ENCODE measurements at regions not wholly inside any gene's neighbourhood (a gene's known extent, or its start where the extent isn't known, plus 50 kb on each side); places are given as distances from the start of the nearest gene placed in this dataset.
"Not testable (repeated sequence)": the region's sequence is repeated elsewhere in the genome, so short reads cannot be mapped to it uniquely, and the experiment has no call there.

GRCh38 chr6:58117162-58117561, 799.7 kb downstream of the PRIM2 start:
- not testable (repeated sequence) for FAIRE-seq

DNA sequence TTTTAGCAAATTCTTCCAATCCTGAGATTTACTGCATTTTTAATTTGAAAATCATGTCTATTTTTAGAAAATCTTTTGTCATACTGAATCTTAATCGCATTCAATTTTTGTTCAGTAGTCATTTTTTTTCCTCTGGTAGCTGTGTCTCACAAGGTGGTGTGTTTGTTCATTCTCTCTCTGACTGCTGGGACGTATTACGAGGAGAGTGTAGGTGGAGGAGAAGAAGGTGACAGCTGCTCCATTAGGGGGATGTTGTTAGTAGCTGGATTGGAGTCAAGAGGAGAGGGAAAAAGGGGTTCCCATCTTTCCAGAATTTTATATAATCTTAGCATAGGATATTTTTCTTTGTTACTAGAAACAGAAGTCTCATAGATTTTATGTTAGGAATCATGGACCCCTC, 804.2 kb downstream of the PRIM2 start:
- not testable (repeated sequence) for FAIRE-seq

DNA sequence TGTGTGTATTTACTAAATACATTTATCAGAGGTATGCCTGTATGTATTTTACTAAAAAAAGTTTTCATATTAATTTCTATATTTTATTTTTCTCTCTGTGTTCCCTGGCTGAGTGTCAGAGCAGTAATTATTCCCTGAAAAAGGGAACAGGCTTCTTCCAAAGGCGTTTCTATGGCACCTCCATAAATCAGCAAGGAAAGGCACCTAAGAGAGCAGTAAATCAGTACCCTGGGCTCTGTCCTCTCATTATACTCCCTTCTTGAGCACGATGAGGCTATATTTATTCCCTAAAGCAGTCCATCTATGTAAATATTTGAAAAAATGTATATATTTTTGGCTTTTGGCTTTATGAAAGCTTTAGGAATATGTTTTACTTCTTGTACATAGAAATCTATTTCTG, 806.3 kb downstream of the PRIM2 start:
- not testable (repeated sequence) for FAIRE-seq

- FAIRE-seq = peak; percentile 75
These were observed 811.1 kb downstream of the PRIM2 start for GRCh38 chr6:58128549-58128948.

GRCh38 chr6:58129098-58129497, 811.7 kb downstream of the PRIM2 start:
- FAIRE-seq = not testable (repeated sequence)

- FAIRE-seq = not testable (repeated sequence)
These were observed 822.3 kb downstream of the PRIM2 start for GRCh38 chr6:58139746-58140145.

DNA sequence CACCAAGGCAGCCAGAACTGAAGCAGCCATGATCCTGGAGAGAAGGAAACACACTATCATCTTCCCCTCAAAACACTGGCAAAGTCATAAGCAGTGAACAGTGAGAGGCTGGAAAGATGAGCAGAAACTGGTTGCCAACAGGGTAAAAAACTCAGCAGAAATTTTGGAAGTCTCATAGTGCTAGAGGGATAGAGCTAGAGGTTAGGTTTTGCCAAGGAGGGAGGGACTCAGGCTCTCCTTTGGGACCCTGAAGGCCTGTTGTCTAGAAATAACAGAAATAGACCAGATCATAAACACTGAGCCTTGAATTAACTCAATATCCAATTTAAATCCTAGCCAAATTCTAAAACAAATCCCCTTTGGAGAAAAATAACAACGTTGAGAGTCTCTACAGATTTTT, 853.6 kb downstream of the PRIM2 start:
- FAIRE-seq = not testable (repeated sequence)

- FAIRE-seq = peak; percentile 97
These were observed 864.2 kb downstream of the PRIM2 start for GRCh38 chr6:58181557-58182065.

DNA sequence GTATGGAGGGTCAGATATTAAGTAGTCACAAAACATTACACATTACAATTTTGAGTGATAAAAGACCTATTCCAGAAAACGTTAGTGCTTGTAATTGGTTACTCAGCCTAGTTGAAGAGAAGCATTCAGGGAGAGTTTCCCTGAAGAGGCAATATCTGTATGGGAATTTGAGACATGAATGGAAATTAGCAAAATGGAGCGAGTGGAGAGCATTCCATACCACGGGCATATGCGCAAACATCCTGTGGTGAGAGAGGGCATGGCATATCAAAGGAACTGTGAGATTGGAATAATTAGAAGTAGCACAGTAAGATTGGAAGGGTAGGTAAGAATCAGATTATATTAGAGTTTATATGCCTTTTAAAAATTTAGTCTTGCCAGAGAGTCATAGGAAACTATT, 867.9 kb downstream of the PRIM2 start:
- not testable (repeated sequence) for FAIRE-seq

DNA sequence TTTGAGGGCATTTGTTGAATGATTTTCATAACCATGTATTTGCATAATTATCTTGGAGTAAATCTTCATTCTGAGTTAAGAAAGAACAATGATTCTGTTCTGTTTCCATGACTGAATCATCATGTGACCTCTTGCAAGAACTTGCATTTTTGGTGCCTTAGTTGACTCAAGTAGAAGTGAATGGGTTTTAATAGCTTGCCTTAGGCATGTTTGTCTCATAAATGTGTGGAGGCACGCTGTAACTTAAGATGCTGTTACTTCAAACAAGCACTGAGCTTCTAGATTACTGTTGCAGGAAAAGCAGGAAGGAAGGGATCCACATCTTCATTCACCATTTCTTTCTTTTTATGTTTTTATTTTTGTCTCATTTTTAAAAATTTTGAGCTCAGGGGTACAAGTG, 875.8 kb downstream of the PRIM2 start:
- not testable (repeated sequence) for FAIRE-seq

DNA sequence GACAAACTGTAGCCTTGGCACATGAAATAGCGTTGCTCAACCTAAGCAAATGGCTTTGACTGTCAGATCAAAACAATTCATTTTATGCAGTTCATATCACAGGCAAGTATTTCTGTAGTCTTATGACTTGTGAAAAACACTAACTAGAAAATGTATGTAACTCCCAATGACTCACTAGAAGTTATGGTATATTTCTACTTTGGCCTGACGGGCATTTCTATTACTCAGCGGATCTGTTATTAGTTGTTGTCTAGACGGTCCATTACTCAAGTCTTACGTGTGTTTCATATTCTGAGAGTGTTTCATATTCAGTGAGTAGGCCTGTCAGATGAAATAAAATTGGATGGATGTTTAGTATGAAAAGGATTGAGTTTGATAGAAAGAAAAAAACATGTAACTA, 880.9 kb downstream of the PRIM2 start:
- peak; percentile 68 for FAIRE-seq

- FAIRE-seq = not testable (repeated sequence)
These were observed 919.7 kb downstream of the PRIM2 start for GRCh38 chr6:58237124-58237523.

- not testable (repeated sequence) for FAIRE-seq
These were observed 921.0 kb downstream of the PRIM2 start for GRCh38 chr6:58238421-58238820.

DNA sequence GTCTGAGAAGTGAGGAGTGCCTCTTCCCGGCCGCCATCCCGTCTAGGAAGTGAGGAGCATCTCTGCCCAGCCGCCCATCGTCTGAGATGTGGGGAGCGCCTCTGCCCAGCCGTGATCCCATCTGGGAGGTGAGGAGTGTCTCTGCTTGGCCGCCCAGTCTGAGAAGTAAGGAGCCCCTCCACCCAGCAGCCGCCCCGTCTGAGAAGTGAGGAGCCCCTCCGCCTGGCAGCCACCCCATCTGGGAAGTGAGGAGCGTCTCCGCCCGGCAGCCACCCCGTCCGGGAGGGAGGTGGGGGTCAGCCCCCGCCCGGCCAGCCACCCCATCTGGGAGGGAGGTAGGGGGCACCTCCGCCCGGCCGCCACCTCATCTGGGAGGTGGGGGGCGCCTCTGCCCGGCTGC, 940.2 kb downstream of the PRIM2 start:
- not testable (repeated sequence) for FAIRE-seq

- FAIRE-seq = no peak
These were observed 972.7 kb downstream of the PRIM2 start for GRCh38 chr6:58290177-58290576.

DNA sequence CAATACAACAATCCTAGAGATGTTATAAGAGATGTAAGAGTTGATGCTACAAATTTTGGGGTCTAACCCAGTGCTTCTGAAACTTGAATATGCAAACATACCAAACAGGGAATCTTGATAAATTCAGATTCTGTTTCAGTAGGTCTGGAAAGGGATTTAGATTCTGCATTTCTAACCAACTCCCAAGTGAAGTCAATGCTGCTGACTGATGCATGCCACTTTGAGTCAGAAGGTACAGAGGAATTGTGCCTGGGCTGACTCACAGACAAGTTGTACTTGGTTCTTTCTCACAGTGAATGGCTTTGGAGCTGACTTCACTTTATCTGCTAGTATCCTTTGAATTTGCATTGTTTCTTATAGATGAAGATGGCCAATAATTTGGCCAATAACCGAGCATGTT, 973.9 kb downstream of the PRIM2 start:
- FAIRE-seq = not testable (repeated sequence)

GRCh38 chr6:58307901-58308300, 990.5 kb downstream of the PRIM2 start:
- FAIRE-seq = not testable (repeated sequence)

- not testable (repeated sequence) for FAIRE-seq
These were observed 1014.7 kb downstream of the PRIM2 start for GRCh38 chr6:58332108-58332507.

DNA sequence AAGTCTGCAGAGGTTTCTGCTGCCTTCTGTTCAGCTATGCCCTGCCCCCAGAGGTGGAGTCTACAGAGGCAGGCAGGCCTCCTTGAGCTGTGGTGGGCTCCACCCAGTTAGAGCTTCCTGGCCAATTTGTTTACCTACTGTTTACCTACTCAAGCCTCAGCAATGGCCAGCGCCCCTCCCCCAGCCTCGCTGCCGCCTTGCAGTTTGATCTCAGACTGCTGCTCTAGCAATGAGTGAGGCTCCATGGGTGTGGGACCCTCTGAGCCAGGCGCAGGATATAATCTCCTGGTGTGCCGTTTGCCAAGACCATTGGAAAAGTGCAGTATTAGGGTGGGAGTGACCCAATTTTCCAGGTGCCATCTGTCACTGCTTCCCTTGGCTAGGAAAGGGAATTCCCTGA, 1024.9 kb downstream of the PRIM2 start:
- not testable (repeated sequence) for FAIRE-seq

GRCh38 chr6:58347534-58347933, 1030.1 kb downstream of the PRIM2 start:
- FAIRE-seq = not testable (repeated sequence)

- FAIRE-seq = not testable (repeated sequence)
These were observed 1034.2 kb downstream of the PRIM2 start for GRCh38 chr6:58351619-58352018.

GRCh38 chr6:58358452-58358851, 1041.0 kb downstream of the PRIM2 start:
- not testable (repeated sequence) for FAIRE-seq

DNA sequence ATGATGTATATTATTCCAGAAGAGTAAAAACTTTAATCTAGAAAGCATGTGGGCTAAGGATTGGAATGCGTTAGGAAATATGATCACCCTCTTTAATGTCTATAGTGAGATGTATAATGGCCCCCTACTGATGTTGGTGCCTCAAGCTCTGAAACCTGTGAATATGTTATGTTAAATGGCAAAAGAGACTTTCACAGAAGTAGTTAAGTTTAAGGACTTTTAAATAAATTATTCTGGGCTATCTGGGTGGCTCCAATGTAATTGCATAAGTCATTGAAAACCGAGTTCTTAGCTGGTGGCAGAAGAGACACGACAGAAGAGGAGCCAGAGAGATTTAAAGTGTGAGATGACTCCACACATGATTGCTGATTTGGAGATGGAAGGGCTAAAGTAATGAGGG, 1048.4 kb downstream of the PRIM2 start:
- FAIRE-seq = not testable (repeated sequence)

DNA sequence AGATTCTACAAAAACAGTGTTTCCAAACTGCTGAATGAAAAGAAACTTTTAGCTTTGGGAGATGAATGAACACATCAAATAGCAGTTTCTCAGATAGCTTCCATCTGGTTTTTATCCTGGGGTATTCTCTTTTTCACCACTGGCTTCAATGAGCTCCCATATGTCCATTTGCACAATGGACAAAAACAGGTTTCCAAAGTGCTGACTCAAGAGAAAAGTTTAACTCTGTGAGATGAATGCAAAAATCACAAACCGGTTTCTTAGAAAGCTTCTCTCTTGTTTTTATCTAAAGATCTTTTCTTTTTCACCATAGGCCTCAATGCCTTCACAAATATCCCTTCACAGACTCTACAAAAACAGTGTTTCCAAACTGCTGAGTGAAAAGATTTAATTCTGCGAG, 1089.2 kb downstream of the PRIM2 start:
- FAIRE-seq = not testable (repeated sequence)

DNA sequence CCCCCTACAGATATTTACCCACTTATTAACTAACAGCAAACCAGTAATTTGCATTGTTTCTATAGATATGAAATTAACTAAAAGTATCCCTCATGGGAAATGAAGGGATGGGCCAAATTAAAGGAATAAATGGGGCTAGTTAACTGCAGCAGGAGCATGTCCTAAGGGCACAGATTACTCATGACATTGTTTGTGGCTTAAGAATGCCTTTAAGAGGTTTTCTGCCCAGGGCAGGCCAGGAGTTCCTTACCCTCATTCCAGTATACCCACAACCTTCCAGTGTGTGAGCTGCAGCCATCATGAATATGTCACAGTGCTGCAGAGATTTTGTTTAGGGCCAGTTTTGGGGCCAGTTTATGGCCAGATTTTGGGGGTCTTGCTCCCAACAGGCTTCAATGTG, 1101.9 kb downstream of the PRIM2 start:
- no peak for FAIRE-seq

Measured in islet of Langerhans (tissue), 1 donor.